Skeletal muscle satellite cell (primary cell): ENCODE measurements at regions not wholly inside any gene's neighbourhood (a gene's known extent, or its start where the extent isn't known, plus 50 kb on each side); places are given as distances from the start of the nearest gene placed in this dataset.

Source experiments
- H3K27me3 ChIP-seq: 2 replicates; pipeline ENCODE4 v1.7.0; 2013; ENCODE audit warnings: low read length; ENCODE audit not compliant: control insufficient read depth, insufficient read depth
- H3K36me3 ChIP-seq: 2 replicates; pipeline ENCODE4 v1.7.0; 2013; ENCODE audit warnings: mild to moderate bottlenecking, control low read depth, low read length; ENCODE audit not compliant: insufficient read depth
- H3K4me1 ChIP-seq: 2 replicates; pipeline ENCODE4 v1.7.0; 2013; ENCODE audit warnings: low read length; ENCODE audit not compliant: control insufficient read depth, insufficient read depth
- H3K4me2 ChIP-seq: 2 replicates; pipeline ENCODE4 v1.7.0; 2013; ENCODE audit warnings: mild to moderate bottlenecking, low read length
- H3K4me3 ChIP-seq: 2 replicates; pipeline ENCODE4 v1.7.0; 2013; ENCODE audit warnings: low read length
- H3K9ac ChIP-seq: 2 replicates; pipeline ENCODE4 v1.7.0; 2013; ENCODE audit warnings: mild to moderate bottlenecking, low read depth, low read length, moderate library complexity
- H3K9me3 ChIP-seq: replicated peaks from 2 replicates; pipeline ENCODE4 v1.7.0; 2013; ENCODE audit warnings: mild to moderate bottlenecking, control low read depth, low read length

- Histone ChIP-seq H3K4me1 (no peaks in the 10 kb centered on the region), H3K36me3 (no peaks in the 10 kb centered on the region), H3K27me3 (no peaks in the 10 kb centered on the region), H3K4me3 (no peak overlapping the region), H3K9me3 (no peaks in the 10 kb centered on the region), H3K9ac (no peak overlapping the region), H3K4me2 (no peak overlapping the region)
Observed at GRCh38 chr4:79535516-79535915, 127.5 kb upstream of the GK2 start.

GRCh38 chr4:79528241-79528706 is 120.2 kb upstream of the GK2 start:
- Histone ChIP-seq H3K27me3 (no peaks in the 10 kb centered on the region), H3K36me3 (no peaks in the 10 kb centered on the region), H3K4me3 (no peak overlapping the region), H3K4me1 (no peaks in the 10 kb centered on the region), H3K4me2 (no peak overlapping the region), H3K9me3 (no peaks in the 10 kb centered on the region), H3K9ac (no peak overlapping the region)

GRCh38 chr4:79526641-79527565 is 118.9 kb upstream of the GK2 start:
- Histone ChIP-seq H3K9ac (no peak overlapping the region), H3K4me3 (no peak overlapping the region), H3K36me3 (no peaks in the 10 kb centered on the region), H3K4me1 (no peaks in the 10 kb centered on the region), H3K27me3 (no peaks in the 10 kb centered on the region), H3K4me2 (no peak overlapping the region), H3K9me3 (no peaks in the 10 kb centered on the region)

- H3K4me1 ChIP-seq = no peaks in the 10 kb centered on the region
- no peaks in the 10 kb centered on the region for H3K36me3 ChIP-seq
- no peak overlapping the region for H3K4me2 ChIP-seq
- H3K9ac ChIP-seq = no peak overlapping the region
- no peaks in the 10 kb centered on the region for H3K9me3 ChIP-seq
- H3K4me3 ChIP-seq = no peak overlapping the region
- H3K27me3 ChIP-seq = no peaks in the 10 kb centered on the region
Observed at GRCh38 chr4:79516114-79516513, 108.1 kb upstream of the GK2 start.

GRCh38 chr4:79514621-79515329 is 106.7 kb upstream of the GK2 start:
- H3K27me3 ChIP-seq = no peaks in the 10 kb centered on the region
- no peaks in the 10 kb centered on the region for H3K4me1 ChIP-seq
- H3K36me3 ChIP-seq = no peaks in the 10 kb centered on the region
- H3K9me3 ChIP-seq = no peaks in the 10 kb centered on the region
- H3K9ac ChIP-seq = no peak overlapping the region
- no peak overlapping the region for H3K4me3 ChIP-seq
- H3K4me2 ChIP-seq = no peak overlapping the region

- Histone ChIP-seq H3K9ac (no peak overlapping the region), H3K4me2 (no peak overlapping the region), H3K9me3 (no peaks in the 10 kb centered on the region), H3K27me3 (no peaks in the 10 kb centered on the region), H3K36me3 (no peaks in the 10 kb centered on the region), H3K4me1 (no peaks in the 10 kb centered on the region), H3K4me3 (no peak overlapping the region)
Observed at GRCh38 chr4:79513576-79513975, 105.5 kb upstream of the GK2 start.

GRCh38 chr4:79512363-79512762 is 104.3 kb upstream of the GK2 start:
- H3K9ac ChIP-seq = no peak overlapping the region
- no peak overlapping the region for H3K4me3 ChIP-seq
- no peak overlapping the region for H3K4me2 ChIP-seq
- H3K9me3 ChIP-seq = no peaks in the 10 kb centered on the region
- H3K36me3 ChIP-seq = no peaks in the 10 kb centered on the region
- H3K27me3 ChIP-seq = no peaks in the 10 kb centered on the region
- H3K4me1 ChIP-seq = no peaks in the 10 kb centered on the region

GRCh38 chr4:79502081-79502480 is 94.1 kb upstream of the GK2 start:
- Histone ChIP-seq H3K36me3 (no peaks in the 10 kb centered on the region), H3K4me1 (no peaks in the 10 kb centered on the region), H3K4me3 (no peak overlapping the region), H3K9me3 (no peaks in the 10 kb centered on the region), H3K4me2 (no peak overlapping the region), H3K9ac (no peak overlapping the region), H3K27me3 (no peaks in the 10 kb centered on the region)

GRCh38 chr4:79498282-79498681 is 90.3 kb upstream of the GK2 start:
- Histone ChIP-seq H3K27me3 (no peaks in the 10 kb centered on the region), H3K4me2 (no peak overlapping the region), H3K9ac (no peak overlapping the region), H3K4me1 (no peaks in the 10 kb centered on the region), H3K4me3 (no peak overlapping the region), H3K9me3 (no peaks in the 10 kb centered on the region), H3K36me3 (no peaks in the 10 kb centered on the region)

- Histone ChIP-seq H3K4me1 (no peaks in the 10 kb centered on the region), H3K4me3 (no peak overlapping the region), H3K9me3 (no peaks in the 10 kb centered on the region)
Observed at GRCh38 chr4:79497001-79497400, 89.0 kb upstream of the GK2 start.

GRCh38 chr4:79495447-79495846 is 87.4 kb upstream of the GK2 start:
- Histone ChIP-seq H3K4me3 (no peak overlapping the region), H3K36me3 (no peaks in the 10 kb centered on the region), H3K4me1 (no peaks in the 10 kb centered on the region), H3K9ac (no peak overlapping the region), H3K4me2 (no peak overlapping the region), H3K9me3 (no peaks in the 10 kb centered on the region), H3K27me3 (no peaks in the 10 kb centered on the region)

More at GRCh38 chr4:79497001-79497400, 89.0 kb upstream of the GK2 start:
- Histone ChIP-seq H3K27me3 (no peaks in the 10 kb centered on the region), H3K4me2 (no peak overlapping the region), H3K9ac (no peak overlapping the region), H3K36me3 (no peaks in the 10 kb centered on the region)
